IPS-18c (cell line): ENCODE measurements at regions not wholly inside any gene's neighbourhood (a gene's known extent, or its start where the extent isn't known, plus 50 kb on each side); places are given as distances from the start of the nearest gene placed in this dataset.

Experiments
- H3K4me3 ChIP-seq: 2 replicates; pipeline ENCODE4 v1.7.0; 2013; ENCODE audit warnings: low read depth, mild to moderate bottlenecking, low read length, moderate library complexity; ENCODE audit not compliant: insufficient read depth
- H3K9me3 ChIP-seq: one replicate; pipeline ENCODE4 v1.6.1; 2013; ENCODE audit warnings: mild to moderate bottlenecking, low read length, moderate library complexity; ENCODE audit not compliant: control insufficient read depth, insufficient read depth

- Histone ChIP-seq H3K9me3 (peaks cover 5% of the 10 kb centered on the region), H3K4me3 (no peak overlapping the region)
Observed at GRCh38 chr10:129156406-129156805, 310.6 kb upstream of the MGMT start.

- no peak overlapping the region for H3K4me3 ChIP-seq
- H3K9me3 ChIP-seq = peaks cover 5% of the 10 kb centered on the region
Observed at GRCh38 chr10:129157185-129157584, 309.9 kb upstream of the MGMT start.

- Histone ChIP-seq H3K4me3 (no peak overlapping the region), H3K9me3 (peaks cover 3% of the 10 kb centered on the region)
Observed at GRCh38 chr10:129161150-129161549, 305.9 kb upstream of the MGMT start.

- H3K4me3 ChIP-seq = no peak overlapping the region
- H3K9me3 ChIP-seq = peaks cover 3% of the 10 kb centered on the region
Observed at GRCh38 chr10:129163531-129163930, 303.5 kb upstream of the MGMT start.

- no peak overlapping the region for H3K4me3 ChIP-seq
Observed at GRCh38 chr10:129165076-129165720, 301.8 kb upstream of the MGMT start.

GRCh38 chr10:129165770-129166169 lies 301.3 kb upstream of the MGMT start:
- Histone ChIP-seq H3K9me3 (no peaks in the 10 kb centered on the region), H3K4me3 (no peak overlapping the region)

More at GRCh38 chr10:129165076-129165720, 301.8 kb upstream of the MGMT start:
- no peaks in the 10 kb centered on the region for H3K9me3 ChIP-seq

GRCh38 chr10:129168660-129169059 lies 298.4 kb upstream of the MGMT start:
- Histone ChIP-seq H3K4me3 (no peak overlapping the region), H3K9me3 (no peaks in the 10 kb centered on the region)

GRCh38 chr10:129169115-129169514 lies 297.9 kb upstream of the MGMT start:
- Histone ChIP-seq H3K9me3 (no peaks in the 10 kb centered on the region), H3K4me3 (no peak overlapping the region)

GRCh38 chr10:129170812-129171211 lies 296.2 kb upstream of the MGMT start:
- no peaks in the 10 kb centered on the region for H3K9me3 ChIP-seq
- H3K4me3 ChIP-seq = no peak overlapping the region

GRCh38 chr10:129171812-129172211 lies 295.2 kb upstream of the MGMT start:
- H3K9me3 ChIP-seq = no peaks in the 10 kb centered on the region
- no peak overlapping the region for H3K4me3 ChIP-seq

- no peaks in the 10 kb centered on the region for H3K9me3 ChIP-seq
- H3K4me3 ChIP-seq = no peak overlapping the region
Observed at GRCh38 chr10:129174232-129175014, 292.6 kb upstream of the MGMT start.

- H3K4me3 ChIP-seq = no peak overlapping the region
- H3K9me3 ChIP-seq = no peaks in the 10 kb centered on the region
Observed at GRCh38 chr10:129179245-129179971, 287.6 kb upstream of the MGMT start.

GRCh38 chr10:129179972-129180678 lies 286.9 kb upstream of the MGMT start:
- no peak overlapping the region for H3K4me3 ChIP-seq
- H3K9me3 ChIP-seq = no peaks in the 10 kb centered on the region

- Histone ChIP-seq H3K4me3 (no peak overlapping the region), H3K9me3 (peaks cover 4% of the 10 kb centered on the region)
Observed at GRCh38 chr10:129184196-129184595, 282.8 kb upstream of the MGMT start.

GRCh38 chr10:129187331-129187730 lies 279.7 kb upstream of the MGMT start:
- H3K9me3 ChIP-seq = peaks cover 6% of the 10 kb centered on the region
- H3K4me3 ChIP-seq = no peak overlapping the region

- H3K9me3 ChIP-seq = peaks cover 6% of the 10 kb centered on the region
- H3K4me3 ChIP-seq = no peak overlapping the region
Observed at GRCh38 chr10:129191797-129192196, 275.2 kb upstream of the MGMT start.

- H3K9me3 ChIP-seq = peaks cover 2% of the 10 kb centered on the region
- H3K4me3 ChIP-seq = no peak overlapping the region
Observed at GRCh38 chr10:129192344-129193128, 274.5 kb upstream of the MGMT start.
